ENCODE measurements at regions not wholly inside any gene's neighbourhood (a gene's known extent, or its start where the extent isn't known, plus 50 kb on each side); places are given as distances from the start of the nearest gene placed in this dataset.

DNA sequence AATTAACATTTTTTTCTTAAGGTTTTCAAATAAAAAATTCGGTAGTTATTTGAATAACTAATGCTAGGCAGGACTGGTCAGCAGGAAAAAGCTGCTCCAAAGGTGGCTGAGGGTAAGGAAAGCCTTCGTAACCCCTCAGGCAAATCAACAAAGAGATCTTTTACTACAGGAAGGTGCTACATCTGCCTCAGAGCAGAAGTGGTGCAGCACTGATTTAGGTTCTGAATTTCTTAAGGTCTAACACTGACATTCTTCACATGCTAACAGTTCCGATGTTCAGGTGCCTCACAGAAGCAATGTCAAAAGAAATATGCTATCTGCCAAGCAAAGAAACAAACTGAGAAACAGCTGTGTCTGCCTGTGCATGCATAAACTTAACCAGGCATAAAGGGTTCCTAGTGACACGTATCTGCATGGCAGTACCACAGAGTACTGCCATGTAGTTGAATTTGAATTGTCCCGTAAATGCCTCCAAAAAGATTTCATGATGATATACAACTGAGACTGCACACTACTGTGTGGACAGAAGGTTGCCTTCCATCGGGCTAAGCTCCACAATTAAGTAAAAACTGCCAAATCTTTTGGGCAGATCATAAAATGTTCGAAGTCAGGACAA lies 275.0 kb upstream of the NSMCE3 start:
- 58% methylated on average over 7 of the region's 7 CpGs for WGBS
- no peak overlapping the region for H3K14ac ChIP-seq (ENCODE audit: low read length in 2 of 2)
- H3K27ac ChIP-seq (ENCODE audit: low read length, poor library complexity, severe bottlenecking), result no peak overlapping the region
- H4K8ac ChIP-seq (ENCODE audit: low read length), result no peak overlapping the region
- H3K18ac ChIP-seq (ENCODE audit: low read depth in 1 of 2, low read length in 2 of 2), result no peak overlapping the region
- peaks cover 2% of the 10 kb centered on the region for H3K79me1 ChIP-seq (replicated peaks; ENCODE audit: low read length, poor library complexity, severe bottlenecking)
- H2AFZ ChIP-seq (ENCODE audit: low read depth, low read length), result no peak overlapping the region
- H3K9ac ChIP-seq (ENCODE audit: low read length), result no peak overlapping the region
- no peak overlapping the region for H3K4me3 ChIP-seq (ENCODE audit: insufficient read depth in 1 of 2, low read depth in 1 of 2, low read length in 2 of 2)
- H3K23ac ChIP-seq (ENCODE audit: low read length in 2 of 2), result no peak overlapping the region
- H2BK12ac ChIP-seq (ENCODE audit: low read length in 2 of 2), result no peak overlapping the region
- no peak overlapping the region for H2BK15ac ChIP-seq (ENCODE audit: low read depth, poor library complexity, severe bottlenecking)
- no peak for DNase-seq
- H3K4ac ChIP-seq (ENCODE audit: low read depth in 1 of 2, low read length in 2 of 2), result no peak overlapping the region
- H3K9me3 ChIP-seq (ENCODE audit: control insufficient read depth, low read length), result peaks cover 5% of the 10 kb centered on the region
- no peak overlapping the region for H3K4me2 ChIP-seq (ENCODE audit: low read length, poor library complexity, severe bottlenecking)
- H3K4me1 ChIP-seq (ENCODE audit: control insufficient read depth, insufficient read depth, low read depth, low read length), result no peaks in the 10 kb centered on the region
- no peaks in the 10 kb centered on the region for H3K36me3 ChIP-seq (ENCODE audit: control insufficient read depth in 1 of 2, insufficient read depth in 2 of 2, low read depth in 1 of 2, low read length in 2 of 2)
- no peak overlapping the region for H2AK5ac ChIP-seq (ENCODE audit: low read length, severe bottlenecking)
- no peak overlapping the region for H4K91ac ChIP-seq (ENCODE audit: low read length)
- no peak overlapping the region for H2BK120ac ChIP-seq (ENCODE audit: low read depth, low read length)
- peaks cover 5 to 7% of the 10 kb centered on the region in 2 experiments for H3K27me3 ChIP-seq (ENCODE audit: control insufficient read depth in 1 of 2, insufficient read depth in 1 of 2, low read length in 2 of 2)
- H2BK5ac ChIP-seq (ENCODE audit: low read depth, low read length, poor library complexity, severe bottlenecking), result no peak overlapping the region

DNA sequence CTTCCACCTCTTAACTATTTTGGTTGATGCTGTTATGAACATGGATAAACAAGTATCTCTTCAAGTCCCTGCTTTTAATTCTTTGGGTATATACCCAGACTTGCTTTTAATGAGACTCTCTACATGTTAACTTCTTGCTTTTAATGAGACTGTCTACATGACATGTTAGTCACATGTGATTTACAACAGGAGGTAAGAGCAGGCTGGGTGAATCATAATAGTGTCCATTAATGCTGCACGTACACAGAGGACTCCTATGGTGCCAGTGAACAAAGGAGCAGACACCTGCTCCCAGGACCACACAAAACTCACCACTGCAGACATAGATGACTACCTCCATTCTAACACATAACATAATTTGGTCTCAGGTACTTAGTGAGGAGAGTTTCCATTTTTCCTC lies 273.4 kb upstream of the NSMCE3 start:
- WGBS, result 50% methylated on average over 1 of the region's 1 CpG
- no peak for DNase-seq
- Histone ChIP-seq H3K27ac (ENCODE audit: low read length, poor library complexity, severe bottlenecking) (no peak overlapping the region), H3K23ac (ENCODE audit: low read length in 2 of 2) (no peak overlapping the region), H3K4me1 (ENCODE audit: control insufficient read depth, insufficient read depth, low read depth, low read length) (no peaks in the 10 kb centered on the region), H3K27me3 (ENCODE audit: control insufficient read depth in 1 of 2, insufficient read depth in 1 of 2, low read length in 2 of 2) (peaks cover 5 to 14% of the 10 kb centered on the region in 2 experiments), H4K8ac (ENCODE audit: low read length) (no peak overlapping the region), H3K9ac (ENCODE audit: low read length) (no peak overlapping the region), H2BK12ac (ENCODE audit: low read length in 2 of 2) (no peak overlapping the region), H2BK120ac (ENCODE audit: low read depth, low read length) (no peak overlapping the region), H3K4ac (ENCODE audit: low read depth in 1 of 2, low read length in 2 of 2) (no peak overlapping the region), H2AFZ (ENCODE audit: low read depth, low read length) (no peak overlapping the region), H2BK5ac (ENCODE audit: low read depth, low read length, poor library complexity, severe bottlenecking) (no peak overlapping the region), H3K18ac (ENCODE audit: low read depth in 1 of 2, low read length in 2 of 2) (no peak overlapping the region), H3K14ac (ENCODE audit: low read length in 2 of 2) (no peak overlapping the region), H3K4me3 (ENCODE audit: insufficient read depth in 1 of 2, low read depth in 1 of 2, low read length in 2 of 2) (no peak overlapping the region), H3K36me3 (ENCODE audit: control insufficient read depth in 1 of 2, insufficient read depth in 2 of 2, low read depth in 1 of 2, low read length in 2 of 2) (no peaks in the 10 kb centered on the region), H3K79me1 (replicated peaks; ENCODE audit: low read length, poor library complexity, severe bottlenecking) (peaks cover 2% of the 10 kb centered on the region), H2BK15ac (ENCODE audit: low read depth, poor library complexity, severe bottlenecking) (no peak overlapping the region), H4K91ac (ENCODE audit: low read length) (no peak overlapping the region), H3K9me3 (ENCODE audit: control insufficient read depth, low read length) (peaks cover 5% of the 10 kb centered on the region), H3K4me2 (ENCODE audit: low read length, poor library complexity, severe bottlenecking) (no peak overlapping the region), H2AK5ac (ENCODE audit: low read length, severe bottlenecking) (no peak overlapping the region)

DNA sequence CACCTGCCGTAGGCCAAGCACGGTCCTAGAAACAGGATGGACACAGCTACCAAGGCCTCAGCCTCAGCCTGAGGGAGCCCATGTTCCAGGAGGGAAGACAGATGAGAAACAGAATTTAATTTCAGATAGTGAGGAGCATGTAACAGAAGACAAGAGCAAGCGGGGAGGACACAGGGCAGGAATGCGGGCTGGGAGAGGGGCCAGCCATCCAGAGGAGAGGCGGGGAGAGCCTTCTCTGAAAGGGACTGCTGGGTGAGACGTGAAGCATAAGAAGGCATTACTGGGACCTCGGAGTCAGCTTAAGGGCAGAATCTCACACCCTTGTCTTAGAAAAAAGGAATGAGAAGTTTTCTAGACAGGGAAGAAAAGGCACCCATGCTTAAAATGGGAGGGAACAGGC lies 271.7 kb upstream of the NSMCE3 start:
- no peak overlapping the region for H3K23ac ChIP-seq (ENCODE audit: low read length in 2 of 2)
- no peak for DNase-seq
- WGBS, result 81% methylated on average over 7 of the region's 7 CpGs
- no peak overlapping the region for H2AK5ac ChIP-seq (ENCODE audit: low read length, severe bottlenecking)
- H3K4me3 ChIP-seq (ENCODE audit: insufficient read depth in 1 of 2, low read depth in 1 of 2, low read length in 2 of 2), result no peak overlapping the region
- no peak overlapping the region for H3K4me2 ChIP-seq (ENCODE audit: low read length, poor library complexity, severe bottlenecking)
- H3K27me3 ChIP-seq (ENCODE audit: control insufficient read depth in 1 of 2, insufficient read depth in 1 of 2, low read length in 2 of 2), result peaks cover 5 to 14% of the 10 kb centered on the region in 2 experiments
- H2BK5ac ChIP-seq (ENCODE audit: low read depth, low read length, poor library complexity, severe bottlenecking), result no peak overlapping the region
- no peak overlapping the region for H2AFZ ChIP-seq (ENCODE audit: low read depth, low read length)
- no peak overlapping the region for H4K8ac ChIP-seq (ENCODE audit: low read length)
- H2BK12ac ChIP-seq (ENCODE audit: low read length in 2 of 2), result no peak overlapping the region
- H3K36me3 ChIP-seq (ENCODE audit: control insufficient read depth in 1 of 2, insufficient read depth in 2 of 2, low read depth in 1 of 2, low read length in 2 of 2), result no peaks in the 10 kb centered on the region
- no peak overlapping the region for H2BK15ac ChIP-seq (ENCODE audit: low read depth, poor library complexity, severe bottlenecking)
- H3K9ac ChIP-seq (ENCODE audit: low read length), result no peak overlapping the region
- H3K14ac ChIP-seq (ENCODE audit: low read length in 2 of 2), result no peak overlapping the region
- H3K9me3 ChIP-seq (ENCODE audit: control insufficient read depth, low read length), result no peaks in the 10 kb centered on the region
- H2BK120ac ChIP-seq (ENCODE audit: low read depth, low read length), result no peak overlapping the region
- no peak overlapping the region for H4K91ac ChIP-seq (ENCODE audit: low read length)
- peaks cover 2% of the 10 kb centered on the region for H3K79me1 ChIP-seq (replicated peaks; ENCODE audit: low read length, poor library complexity, severe bottlenecking)
- no peak overlapping the region for H3K4ac ChIP-seq (ENCODE audit: low read depth in 1 of 2, low read length in 2 of 2)
- H3K4me1 ChIP-seq (ENCODE audit: control insufficient read depth, insufficient read depth, low read depth, low read length), result no peaks in the 10 kb centered on the region
- no peak overlapping the region for H3K27ac ChIP-seq (ENCODE audit: low read length, poor library complexity, severe bottlenecking)
- H3K18ac ChIP-seq (ENCODE audit: low read depth in 1 of 2, low read length in 2 of 2), result no peak overlapping the region

DNA sequence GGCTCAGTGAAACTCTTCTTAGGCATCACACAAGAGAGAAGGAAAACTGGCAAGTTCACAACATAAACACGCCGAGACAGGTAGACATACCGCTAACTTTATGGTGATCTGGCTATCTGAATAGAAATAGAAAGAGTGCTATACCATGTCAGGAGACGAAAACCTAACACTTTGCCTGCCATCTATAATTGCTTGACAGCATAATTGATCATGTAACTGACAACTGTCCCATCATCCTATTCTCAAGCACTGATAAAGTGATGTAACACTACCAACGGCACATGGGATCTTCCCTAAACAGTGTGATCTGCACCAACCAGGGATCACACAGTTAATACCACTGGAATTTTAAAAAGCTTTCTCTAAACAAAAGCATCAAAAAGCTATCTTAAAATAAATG lies 270.9 kb upstream of the NSMCE3 start:
- H2BK5ac ChIP-seq (ENCODE audit: low read depth, low read length, poor library complexity, severe bottlenecking), result no peak overlapping the region
- H3K23ac ChIP-seq (ENCODE audit: low read length in 2 of 2), result no peak overlapping the region
- no peak overlapping the region for H4K8ac ChIP-seq (ENCODE audit: low read length)
- 81% methylated on average over 5 of the region's 5 CpGs for WGBS
- H2AK5ac ChIP-seq (ENCODE audit: low read length, severe bottlenecking), result no peak overlapping the region
- H3K36me3 ChIP-seq (ENCODE audit: control insufficient read depth in 1 of 2, insufficient read depth in 2 of 2, low read depth in 1 of 2, low read length in 2 of 2), result no peaks in the 10 kb centered on the region
- H3K9me3 ChIP-seq (ENCODE audit: control insufficient read depth, low read length), result no peaks in the 10 kb centered on the region
- no peaks in the 10 kb centered on the region for H3K4me1 ChIP-seq (ENCODE audit: control insufficient read depth, insufficient read depth, low read depth, low read length)
- no peak overlapping the region for H2BK15ac ChIP-seq (ENCODE audit: low read depth, poor library complexity, severe bottlenecking)
- H2BK120ac ChIP-seq (ENCODE audit: low read depth, low read length), result no peak overlapping the region
- DNase-seq, result no peak
- H3K14ac ChIP-seq (ENCODE audit: low read length in 2 of 2), result no peak overlapping the region
- H3K18ac ChIP-seq (ENCODE audit: low read depth in 1 of 2, low read length in 2 of 2), result no peak overlapping the region
- H2BK12ac ChIP-seq (ENCODE audit: low read length in 2 of 2), result no peak overlapping the region
- no peak overlapping the region for H3K27ac ChIP-seq (ENCODE audit: low read length, poor library complexity, severe bottlenecking)
- no peak overlapping the region for H3K9ac ChIP-seq (ENCODE audit: low read length)
- no peak overlapping the region for H3K4ac ChIP-seq (ENCODE audit: low read depth in 1 of 2, low read length in 2 of 2)
- H3K79me1 ChIP-seq (replicated peaks; ENCODE audit: low read length, poor library complexity, severe bottlenecking), result peaks cover 2% of the 10 kb centered on the region
- no peak overlapping the region for H4K91ac ChIP-seq (ENCODE audit: low read length)
- no peak overlapping the region for H3K4me2 ChIP-seq (ENCODE audit: low read length, poor library complexity, severe bottlenecking)
- no peak overlapping the region for H3K4me3 ChIP-seq (ENCODE audit: insufficient read depth in 1 of 2, low read depth in 1 of 2, low read length in 2 of 2)
- H3K27me3 ChIP-seq (ENCODE audit: control insufficient read depth in 1 of 2, insufficient read depth in 1 of 2, low read length in 2 of 2), result peaks cover 5 to 14% of the 10 kb centered on the region in 2 experiments
- no peak overlapping the region for H2AFZ ChIP-seq (ENCODE audit: low read depth, low read length)

Measured in mesenchymal stem cell (in vitro differentiated cells and primary cell).